Transverse colon (tissue), 4 donors: ENCODE measurements at regions not wholly inside any gene's neighbourhood (a gene's known extent, or its start where the extent isn't known, plus 50 kb on each side); places are given as distances from the start of the nearest gene placed in this dataset.

Experiments used
- POLR2A ChIP-seq: fragments of 450-650 bp; IDR thresholded peaks from one replicate; pipeline ENCODE4 v1.6.1; 2016; ENCODE audit warnings: antibody characterized with exemption, mild to moderate bottlenecking, moderate library complexity
- POLR2AphosphoS5 ChIP-seq, 3 donors: sonication (generic); formaldehyde crosslinking; IDR thresholded peaks; one replicate each; pipeline ENCODE4 v1.6.1; 2016; ENCODE audit warnings: antibody characterized with exemption in 3 of 3
- TF ChIP-seq, protein P1 (sequence below), 5 experiments: fragments of 200-600 bp in 3 of 5; fragments of 450-650 bp in 2 of 5; sonication (generic) in 3 of 5; IDR thresholded peaks; 1 replicate in 2 of 5; 2 replicates in 3 of 5; pipeline ENCODE4 v1.5.1; 2016 to 2017; ENCODE audit warnings: antibody characterized with exemption in 5 of 5, inconsistent platforms in 3 of 5, mild to moderate bottlenecking in 2 of 5, moderate library complexity in 1 of 5

DNA sequence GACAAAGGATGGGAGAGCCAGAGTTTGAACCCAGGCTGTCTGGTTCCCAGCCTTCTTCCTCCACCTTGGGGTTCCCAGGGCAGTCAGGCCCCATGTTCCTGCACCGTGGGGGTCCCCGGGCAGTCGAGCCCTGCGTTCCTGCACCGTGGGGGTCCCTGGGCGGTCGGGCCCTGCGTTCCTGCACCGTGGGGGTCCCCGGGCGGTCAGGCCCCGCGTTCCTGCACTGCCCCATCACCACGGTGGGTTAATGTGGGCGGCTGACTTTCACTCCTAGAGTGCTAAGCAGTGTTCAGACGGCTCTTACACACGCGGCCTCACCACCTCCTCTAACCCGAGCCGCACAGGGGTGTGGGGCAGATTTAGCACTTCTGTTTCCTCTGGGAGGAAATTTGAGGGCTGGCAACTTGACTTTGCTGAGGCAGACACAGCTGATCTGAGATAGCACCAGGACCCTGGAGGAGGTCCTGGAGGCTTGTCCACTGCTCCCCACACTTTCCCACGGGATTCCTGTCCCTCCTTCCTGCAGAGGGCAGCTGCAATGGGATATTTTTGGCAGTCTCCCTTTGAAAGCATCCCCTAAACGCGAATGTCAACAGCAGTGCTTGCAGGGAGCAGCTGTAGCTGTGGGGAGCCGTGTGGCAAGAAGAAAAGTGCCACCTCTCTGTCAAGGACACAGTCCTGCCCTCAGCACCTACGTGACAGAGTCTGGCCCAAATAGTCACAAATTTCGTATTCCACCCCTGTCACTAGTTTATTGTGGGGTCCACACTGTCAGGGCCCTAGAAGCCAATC, 239.4 kb downstream of the TEX29 start:
- TF ChIP-seq POLR2A (no peak), POLR2AphosphoS5 (IDR thresholded peaks at IDR 0.05) (no peak)
- TF ChIP-seq, protein P1, sequence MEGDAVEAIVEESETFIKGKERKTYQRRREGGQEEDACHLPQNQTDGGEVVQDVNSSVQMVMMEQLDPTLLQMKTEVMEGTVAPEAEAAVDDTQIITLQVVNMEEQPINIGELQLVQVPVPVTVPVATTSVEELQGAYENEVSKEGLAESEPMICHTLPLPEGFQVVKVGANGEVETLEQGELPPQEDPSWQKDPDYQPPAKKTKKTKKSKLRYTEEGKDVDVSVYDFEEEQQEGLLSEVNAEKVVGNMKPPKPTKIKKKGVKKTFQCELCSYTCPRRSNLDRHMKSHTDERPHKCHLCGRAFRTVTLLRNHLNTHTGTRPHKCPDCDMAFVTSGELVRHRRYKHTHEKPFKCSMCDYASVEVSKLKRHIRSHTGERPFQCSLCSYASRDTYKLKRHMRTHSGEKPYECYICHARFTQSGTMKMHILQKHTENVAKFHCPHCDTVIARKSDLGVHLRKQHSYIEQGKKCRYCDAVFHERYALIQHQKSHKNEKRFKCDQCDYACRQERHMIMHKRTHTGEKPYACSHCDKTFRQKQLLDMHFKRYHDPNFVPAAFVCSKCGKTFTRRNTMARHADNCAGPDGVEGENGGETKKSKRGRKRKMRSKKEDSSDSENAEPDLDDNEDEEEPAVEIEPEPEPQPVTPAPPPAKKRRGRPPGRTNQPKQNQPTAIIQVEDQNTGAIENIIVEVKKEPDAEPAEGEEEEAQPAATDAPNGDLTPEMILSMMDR (IDR thresholded peaks at IDR 0.05): no peak
